HepG2 (cell line): ENCODE measurements at regions not wholly inside any gene's neighbourhood (a gene's known extent, or its start where the extent isn't known, plus 50 kb on each side); places are given as distances from the start of the nearest gene placed in this dataset.

ENCODE experiments used
- ATAC-seq: fragments of 200-7000 bp; cut with Tn5 transposase; 3 replicates; pipeline ENCODE4 v1.9.1; 2020; ENCODE audit warnings: mild to moderate bottlenecking, moderate library complexity
- BruUV-seq: library from RNA; stranded (reverse); fragments of 400-500 nt; replicated peaks from 2 replicates; lab custom pipeline; 2021; lab: Mats Ljungman, UMichigan
- CTCF ChIA-PET: fragments of 300-600 bp; formaldehyde crosslinking; extraction: SDS; loops from one replicate; lab custom pipeline; 2021; ENCODE audit warnings: low total read pairs, inconsistent platforms, low intra/inter-chr PET ratio; lab: Yijun Ruan, JAX
- POLR2A ChIA-PET: fragments of 350-600 bp; sonication (Branson Sonifier 250); formaldehyde crosslinking; loops from one replicate; lab custom pipeline; 2020; ENCODE audit warnings: antibody characterized with exemption, inconsistent platforms; lab: Yijun Ruan, JAX
- DNase-seq: peaks from one replicate; pipeline ENCODE4 v3.0.0-alpha.2; 2015; ENCODE audit warnings: low spot score
- FAIRE-seq: peaks from 3 replicates; lab custom pipeline; 2011; peaks lifted over from hg19 to GRCh38; lab: Jason Lieb, UNC
- H2AFZ ChIP-seq: one replicate; pipeline ENCODE4 v1.6.1; 2011; ENCODE audit warnings: low read length, inconsistent platforms
- H3K27ac ChIP-seq: fragments of 300-600 bp; 3 replicates; pipeline ENCODE4 v1.8.0; 2011; ENCODE audit warnings: mixed run types, mild to moderate bottlenecking, mixed read lengths, low read length, inconsistent platforms; ENCODE audit not compliant: insufficient read depth; ENCODE audit errors: extremely low read length
- H3K27me3 ChIP-seq, 2 experiments: fragments of 200-600 bp in 1 of 2; 2 replicates in 1 of 2; 3 replicates in 1 of 2; pipeline versions ENCODE4 v1.6.0 to v1.8.0; 2011; ENCODE audit warnings: low read length in 2 of 2, mild to moderate bottlenecking in 2 of 2, moderate library complexity in 2 of 2, inconsistent platforms in 1 of 2; ENCODE audit not compliant: insufficient read depth in 2 of 2, control insufficient read depth in 1 of 2
- H3K36me3 ChIP-seq, 2 experiments: fragments of 200-600 bp in 1 of 2; replicated peaks in 1 of 2; 2 replicates in 1 of 2; 3 replicates in 1 of 2; pipeline versions ENCODE4 v1.5.1 to v1.8.0; 2011; ENCODE audit warnings: low read length in 2 of 2, inconsistent platforms in 1 of 2; ENCODE audit not compliant: insufficient read depth in 2 of 2, control insufficient read depth in 1 of 2
- H3K4me1 ChIP-seq: 2 replicates; pipeline ENCODE4 v1.5.1; 2012; ENCODE audit warnings: low read length, inconsistent platforms; ENCODE audit not compliant: insufficient read depth
- H3K4me2 ChIP-seq: 2 replicates; pipeline ENCODE4 v1.6.0; 2011; ENCODE audit warnings: low read depth, low read length, inconsistent platforms
- H3K4me3 ChIP-seq, 3 experiments: fragments of 200-600 bp in 1 of 3; sonication (generic), shearing (Covaris generic) in 1 of 3; replicated peaks in 1 of 3; 2 replicates each; pipeline ENCODE4 v1.5.1; 2011 to 2016; ENCODE audit warnings: low read length in 3 of 3, inconsistent platforms in 2 of 3, low read depth in 2 of 3, mild to moderate bottlenecking in 2 of 3, control low read depth in 1 of 3, mixed read lengths in 1 of 3; ENCODE audit not compliant: insufficient read depth in 1 of 3
- H3K79me2 ChIP-seq: one replicate; pipeline ENCODE4 v1.6.1; 2011; ENCODE audit warnings: low read length, inconsistent platforms; ENCODE audit not compliant: insufficient read depth
- H3K9ac ChIP-seq: 2 replicates; pipeline ENCODE4 v1.6.0; 2011; ENCODE audit warnings: mild to moderate bottlenecking, low read depth, low read length, inconsistent platforms; ENCODE audit not compliant: insufficient read depth
- H3K9me3 ChIP-seq: 2 replicates; pipeline ENCODE4 v1.5.1; 2012; ENCODE audit warnings: mild to moderate bottlenecking, low read length
- H4K20me1 ChIP-seq: 2 replicates; pipeline ENCODE4 v1.6.0; 2011; ENCODE audit warnings: inconsistent platforms, mild to moderate bottlenecking, low read length, moderate library complexity; ENCODE audit not compliant: insufficient read depth
- CERS6 ChIP-seq: sonication (generic); formaldehyde crosslinking; IDR thresholded peaks from 2 replicates; pipeline ENCODE4 v1.5.0; 2020; ENCODE audit warnings: missing genetic modification reagents
- FOXC1 ChIP-seq: sonication (generic); formaldehyde crosslinking; IDR thresholded peaks from 2 replicates; pipeline ENCODE4 v1.8.0; 2022; ENCODE audit warnings: mild to moderate bottlenecking, missing genetic modification reagents, borderline replicate concordance
- HDAC2 ChIP-seq: sonication (generic); formaldehyde crosslinking; IDR thresholded peaks from 2 replicates; pipeline ENCODE4 v1.4.0; 2020; ENCODE audit warnings: missing genetic modification reagents
- HMG20A ChIP-seq: IDR thresholded peaks from 2 replicates; pipeline ENCODE4 v1.6.1; 2016; ENCODE audit warnings: borderline replicate concordance
- KLF9 ChIP-seq: IDR thresholded peaks from 2 replicates; pipeline ENCODE4 v1.6.1; 2016; ENCODE audit warnings: low read depth
- MYNN ChIP-seq: sonication (generic); formaldehyde crosslinking; IDR thresholded peaks from 2 replicates; pipeline ENCODE4 v1.4.0; 2020; ENCODE audit warnings: mild to moderate bottlenecking, low read depth, missing genetic modification reagents
- NFIC ChIP-seq: IDR thresholded peaks from 2 replicates; pipeline ENCODE4 v1.6.1; 2012; ENCODE audit warnings: mild to moderate bottlenecking, low read length, inconsistent platforms
- RARA ChIP-seq: IDR thresholded peaks from 2 replicates; pipeline ENCODE4 v1.6.1; 2016; ENCODE audit warnings: missing genetic modification reagents, missing compliant biosample characterization
- RXRA ChIP-seq: sonication (generic); formaldehyde crosslinking; IDR thresholded peaks from 2 replicates; pipeline ENCODE4 v1.5.1; 2020; ENCODE audit warnings: missing genetic modification reagents
- USF2 ChIP-seq, 2 experiments: sonication (generic) in 1 of 2; formaldehyde crosslinking in 1 of 2; IDR thresholded peaks; 2 replicates each; pipeline versions ENCODE4 v1.5.1 to v1.6.1; 2011 to 2020; ENCODE audit warnings: borderline replicate concordance in 1 of 2, low read depth in 1 of 2, low read length in 1 of 2, mild to moderate bottlenecking in 1 of 2, missing genetic modification reagents in 1 of 2, moderate library complexity in 1 of 2
- WIZ ChIP-seq: sonication (generic); formaldehyde crosslinking; IDR thresholded peaks from 2 replicates; pipeline ENCODE4 v1.5.1; 2020; ENCODE audit warnings: mild to moderate bottlenecking, missing genetic modification reagents
- ZNF557 ChIP-seq: sonication (generic); formaldehyde crosslinking; IDR thresholded peaks from 2 replicates; pipeline ENCODE4 v1.4.0; 2020; ENCODE audit warnings: missing genetic modification reagents
- ZNF616 ChIP-seq: sonication (generic); formaldehyde crosslinking; IDR thresholded peaks from 2 replicates; pipeline ENCODE4 v1.5.0; 2020; ENCODE audit warnings: low read depth, mild to moderate bottlenecking, missing genetic modification reagents
- ZNF670 ChIP-seq: sonication (generic); formaldehyde crosslinking; IDR thresholded peaks from 2 replicates; pipeline ENCODE4 v1.8.0; 2022; ENCODE audit warnings: mild to moderate bottlenecking, missing genetic modification reagents, borderline replicate concordance
- ZNF780A ChIP-seq: sonication (generic); formaldehyde crosslinking; IDR thresholded peaks from 2 replicates; pipeline ENCODE4 v1.8.0; 2022; ENCODE audit warnings: mild to moderate bottlenecking, missing genetic modification reagents, moderate library complexity
- ZNF781 ChIP-seq: sonication (generic); formaldehyde crosslinking; IDR thresholded peaks from 2 replicates; pipeline ENCODE4 v1.5.1; 2020; ENCODE audit warnings: borderline replicate concordance, mild to moderate bottlenecking, missing genetic modification reagents; ENCODE audit errors: not compliant biosample characterization
- WGBS: methylation state at CpG from one replicate; pipeline ENCODE4 v1.1.6; 2017; ENCODE audit warnings: low lambda C conversion rate; 5-methylcytosine and 5-hydroxymethylcytosine counted together
- in situ Hi-C: cut with HindIII; loops from 2 replicates; pipeline ENCODE4 v1.10.0; 2017; ENCODE audit warnings: low pct_unique_long_range_greater_than_20kb; ENCODE audit not compliant: extremely low pct_ligation_motif_present
- intact Hi-C: fragments of 100-400 bp; cut with micrococcal nuclease; formaldehyde crosslinking; loops from one replicate; pipeline ENCODE4 v1.10.0; 2022; ENCODE audit not compliant: unreplicated experiment
- TF ChIP-seq, protein P1 (sequence below): sonication (generic); formaldehyde crosslinking; conservative IDR thresholded peaks from 2 replicates; pipeline ENCODE4 v1.4.0; 2020; ENCODE audit warnings: missing genetic modification reagents
- TF ChIP-seq, protein P2 (sequence below): sonication (generic); formaldehyde crosslinking; IDR thresholded peaks from 2 replicates; pipeline ENCODE4 v1.5.1; 2020; ENCODE audit warnings: missing genetic modification reagents, mild to moderate bottlenecking, borderline replicate concordance

DNA sequence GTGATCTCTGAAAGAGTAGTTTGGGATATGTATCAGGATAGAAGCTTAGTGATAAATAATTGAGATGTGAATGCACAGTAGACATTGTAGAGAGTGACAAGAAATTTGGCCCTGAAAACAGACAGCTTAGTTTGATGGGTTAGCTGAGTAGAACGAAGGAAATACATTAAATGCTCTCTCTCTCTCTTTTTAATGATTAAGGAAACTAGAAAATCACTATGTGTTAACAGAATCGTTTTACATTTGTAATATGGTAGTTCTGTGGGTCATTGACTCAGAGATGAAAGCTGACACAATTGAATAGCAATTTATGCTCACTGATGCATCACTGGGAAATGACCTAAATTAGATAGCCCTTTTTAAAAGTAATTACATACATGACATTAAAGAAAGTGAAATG is 739.8 kb upstream of the PTPRD start:
- Histone ChIP-seq H3K27ac (no peak overlapping the region), H3K9ac (no peak overlapping the region), H4K20me1 (no peaks in the 10 kb centered on the region), H3K9me3 (peaks cover 71% of the 10 kb centered on the region), H3K4me3 (no peak overlapping the region), H3K36me3 (no peaks in the 10 kb centered on the region), H3K4me1 (no peaks in the 10 kb centered on the region), H3K27me3 (no peaks in the 10 kb centered on the region), H3K4me2 (no peak overlapping the region), H3K79me2 (no peaks in the 10 kb centered on the region), H2AFZ (no peak overlapping the region)
- ATAC-seq, result no peak
- BruUV-seq, result no TSS peak
- intact Hi-C loops (no loop called here), in situ Hi-C loops (no loop called here)
- CTCF ChIA-PET, result no interaction called here
- POLR2A ChIA-PET, result no interaction called here
- WGBS, result 0% methylated on average over 2 of the region's 2 CpGs
- DNase-seq, result no peak
- no peak for FAIRE-seq
- TF ChIP-seq ZNF781 (CRISPR knock-in tag) (no peak), NFIC (no peak), ZNF670 (no peak), USF2 (IDR thresholded peaks at IDR 0.05; ENCODE audit: low read depth, low read length) (no peak), USF2 (CRISPR knock-in tag; IDR thresholded peaks at IDR 0.05; ENCODE audit: borderline replicate concordance) (no peak), HMG20A (CRISPR knock-in tag) (no peak), ZNF616 (CRISPR knock-in tag) (no peak), ZNF780A (CRISPR knock-in tag) (no peak), RXRA (CRISPR knock-in tag) (no peak), CERS6 (CRISPR knock-in tag) (no peak), WIZ (CRISPR knock-in tag) (no peak), KLF9 (CRISPR knock-in tag) (no peak), HDAC2 (CRISPR knock-in tag) (no peak), RARA (CRISPR knock-in tag) (no peak), MYNN (no peak), FOXC1 (CRISPR knock-in tag) (no peak), ZNF557 (no peak)
- TF ChIP-seq, protein P1, sequence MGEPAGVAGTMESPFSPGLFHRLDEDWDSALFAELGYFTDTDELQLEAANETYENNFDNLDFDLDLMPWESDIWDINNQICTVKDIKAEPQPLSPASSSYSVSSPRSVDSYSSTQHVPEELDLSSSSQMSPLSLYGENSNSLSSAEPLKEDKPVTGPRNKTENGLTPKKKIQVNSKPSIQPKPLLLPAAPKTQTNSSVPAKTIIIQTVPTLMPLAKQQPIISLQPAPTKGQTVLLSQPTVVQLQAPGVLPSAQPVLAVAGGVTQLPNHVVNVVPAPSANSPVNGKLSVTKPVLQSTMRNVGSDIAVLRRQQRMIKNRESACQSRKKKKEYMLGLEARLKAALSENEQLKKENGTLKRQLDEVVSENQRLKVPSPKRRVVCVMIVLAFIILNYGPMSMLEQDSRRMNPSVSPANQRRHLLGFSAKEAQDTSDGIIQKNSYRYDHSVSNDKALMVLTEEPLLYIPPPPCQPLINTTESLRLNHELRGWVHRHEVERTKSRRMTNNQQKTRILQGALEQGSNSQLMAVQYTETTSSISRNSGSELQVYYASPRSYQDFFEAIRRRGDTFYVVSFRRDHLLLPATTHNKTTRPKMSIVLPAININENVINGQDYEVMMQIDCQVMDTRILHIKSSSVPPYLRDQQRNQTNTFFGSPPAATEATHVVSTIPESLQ (CRISPR knock-in tag), result no peak
- TF ChIP-seq, protein P2, sequence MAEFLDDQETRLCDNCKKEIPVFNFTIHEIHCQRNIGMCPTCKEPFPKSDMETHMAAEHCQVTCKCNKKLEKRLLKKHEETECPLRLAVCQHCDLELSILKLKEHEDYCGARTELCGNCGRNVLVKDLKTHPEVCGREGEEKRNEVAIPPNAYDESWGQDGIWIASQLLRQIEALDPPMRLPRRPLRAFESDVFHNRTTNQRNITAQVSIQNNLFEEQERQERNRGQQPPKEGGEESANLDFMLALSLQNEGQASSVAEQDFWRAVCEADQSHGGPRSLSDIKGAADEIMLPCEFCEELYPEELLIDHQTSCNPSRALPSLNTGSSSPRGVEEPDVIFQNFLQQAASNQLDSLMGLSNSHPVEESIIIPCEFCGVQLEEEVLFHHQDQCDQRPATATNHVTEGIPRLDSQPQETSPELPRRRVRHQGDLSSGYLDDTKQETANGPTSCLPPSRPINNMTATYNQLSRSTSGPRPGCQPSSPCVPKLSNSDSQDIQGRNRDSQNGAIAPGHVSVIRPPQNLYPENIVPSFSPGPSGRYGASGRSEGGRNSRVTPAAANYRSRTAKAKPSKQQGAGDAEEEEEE (CRISPR knock-in tag), result no peak
